ENCODE measurements at regions not wholly inside any gene's neighbourhood (a gene's known extent, or its start where the extent isn't known, plus 50 kb on each side); places are given as distances from the start of the nearest gene placed in this dataset.
"Not testable (repeated sequence)": the region's sequence is repeated elsewhere in the genome, so short reads cannot be mapped to it uniquely, and the experiment has no call there.

DNA sequence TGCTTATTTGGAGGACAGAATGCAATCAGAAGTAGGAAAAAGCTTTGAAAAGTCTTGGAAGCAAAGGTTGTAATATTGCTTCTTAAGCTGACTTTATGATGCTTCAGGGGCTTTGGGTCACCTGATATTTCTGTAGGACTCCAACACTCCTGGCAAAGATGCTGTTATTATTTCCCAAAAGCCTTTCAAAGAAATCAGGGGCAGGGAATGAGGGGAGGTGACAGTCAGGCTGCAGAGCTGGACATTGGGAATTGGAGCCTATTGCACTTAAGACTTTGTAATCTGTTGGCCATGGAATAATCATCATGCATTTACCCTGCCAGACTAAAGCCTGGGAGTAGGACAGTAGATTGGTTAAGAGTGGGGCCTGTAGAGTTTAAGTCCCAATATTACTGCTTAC is 168.3 kb upstream of the IL12B start:
- H3K27ac ChIP-seq, result no peak overlapping the region
- H3K4me3 ChIP-seq, result no peak overlapping the region
- no peak for DNase-seq
- intact Hi-C loops (cut with DNase I; ENCODE audit: low total_unique reads), result no loop called here
- no peak for TF ChIP-seq POLR2A (IDR thresholded peaks at IDR 0.05)
- TF ChIP-seq, protein P1, sequence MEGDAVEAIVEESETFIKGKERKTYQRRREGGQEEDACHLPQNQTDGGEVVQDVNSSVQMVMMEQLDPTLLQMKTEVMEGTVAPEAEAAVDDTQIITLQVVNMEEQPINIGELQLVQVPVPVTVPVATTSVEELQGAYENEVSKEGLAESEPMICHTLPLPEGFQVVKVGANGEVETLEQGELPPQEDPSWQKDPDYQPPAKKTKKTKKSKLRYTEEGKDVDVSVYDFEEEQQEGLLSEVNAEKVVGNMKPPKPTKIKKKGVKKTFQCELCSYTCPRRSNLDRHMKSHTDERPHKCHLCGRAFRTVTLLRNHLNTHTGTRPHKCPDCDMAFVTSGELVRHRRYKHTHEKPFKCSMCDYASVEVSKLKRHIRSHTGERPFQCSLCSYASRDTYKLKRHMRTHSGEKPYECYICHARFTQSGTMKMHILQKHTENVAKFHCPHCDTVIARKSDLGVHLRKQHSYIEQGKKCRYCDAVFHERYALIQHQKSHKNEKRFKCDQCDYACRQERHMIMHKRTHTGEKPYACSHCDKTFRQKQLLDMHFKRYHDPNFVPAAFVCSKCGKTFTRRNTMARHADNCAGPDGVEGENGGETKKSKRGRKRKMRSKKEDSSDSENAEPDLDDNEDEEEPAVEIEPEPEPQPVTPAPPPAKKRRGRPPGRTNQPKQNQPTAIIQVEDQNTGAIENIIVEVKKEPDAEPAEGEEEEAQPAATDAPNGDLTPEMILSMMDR (IDR thresholded peaks at IDR 0.05), result no peak
- H3K4me1 ChIP-seq, result no peaks in the 10 kb centered on the region
- H3K36me3 ChIP-seq, result no peaks in the 10 kb centered on the region
- no peaks in the 10 kb centered on the region for H3K27me3 ChIP-seq
- no peaks in the 10 kb centered on the region for H3K9me3 ChIP-seq

DNA sequence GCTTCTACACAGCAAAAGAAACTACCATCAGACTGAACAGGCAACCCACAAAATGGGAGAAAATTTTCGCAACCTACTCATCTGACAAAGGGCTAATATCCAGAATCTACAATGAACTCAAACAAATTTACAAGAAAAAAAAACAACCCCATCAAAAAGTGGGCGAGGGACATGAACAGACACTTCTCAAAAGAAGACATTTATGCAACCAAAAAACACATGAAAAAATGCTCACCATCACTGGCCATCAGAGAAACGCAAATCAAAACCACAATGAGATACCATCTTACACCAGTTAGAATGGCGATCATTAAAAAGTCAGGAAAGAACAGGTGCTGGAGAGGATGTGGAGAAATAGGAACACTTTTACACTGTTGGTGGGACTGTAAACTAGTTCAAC is 171.8 kb upstream of the IL12B start:
- H3K4me1 ChIP-seq; H3K4me3 ChIP-seq; DNase-seq; H3K9me3 ChIP-seq; H3K27ac ChIP-seq; H3K36me3 ChIP-seq; H3K27me3 ChIP-seq; intact Hi-C loops (cut with DNase I; ENCODE audit: low total_unique reads): not testable (repeated sequence)

DNA sequence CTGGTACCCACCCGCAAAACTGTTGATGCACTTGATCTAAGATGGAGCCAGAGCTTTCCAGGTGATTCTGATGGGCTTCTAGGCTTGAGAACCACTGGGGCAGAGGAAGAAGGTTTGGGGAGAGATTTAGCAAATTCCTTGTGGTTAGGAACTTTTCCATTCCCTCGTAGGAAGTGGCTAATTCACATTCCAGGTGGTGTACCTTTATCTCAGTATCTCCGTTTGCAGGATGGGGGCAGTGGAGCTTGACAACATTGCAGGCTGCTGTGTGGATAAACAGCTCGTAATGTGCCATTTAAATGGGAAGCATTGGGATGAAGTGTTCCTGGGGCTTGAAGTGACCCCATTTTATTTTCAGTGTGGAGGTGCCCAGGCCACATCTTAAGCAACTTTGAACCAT is 172.9 kb upstream of the IL12B start:
- intact Hi-C loops (cut with DNase I; ENCODE audit: low total_unique reads), result no loop called here
- Histone ChIP-seq H3K27ac (peak overlapping the region in 1 of 2 donors; percentile 83), H3K4me3 (no peak overlapping the region), H3K27me3 (no peaks in the 10 kb centered on the region), H3K36me3 (no peaks in the 10 kb centered on the region), H3K9me3 (no peaks in the 10 kb centered on the region), H3K4me1 (peaks cover 0 to 10% of the 10 kb centered on the region in 2 donors)
- TF ChIP-seq, protein P1 (IDR thresholded peaks at IDR 0.05), result no peak
- TF ChIP-seq POLR2A (IDR thresholded peaks at IDR 0.05), result no peak
- no peak for DNase-seq

DNA sequence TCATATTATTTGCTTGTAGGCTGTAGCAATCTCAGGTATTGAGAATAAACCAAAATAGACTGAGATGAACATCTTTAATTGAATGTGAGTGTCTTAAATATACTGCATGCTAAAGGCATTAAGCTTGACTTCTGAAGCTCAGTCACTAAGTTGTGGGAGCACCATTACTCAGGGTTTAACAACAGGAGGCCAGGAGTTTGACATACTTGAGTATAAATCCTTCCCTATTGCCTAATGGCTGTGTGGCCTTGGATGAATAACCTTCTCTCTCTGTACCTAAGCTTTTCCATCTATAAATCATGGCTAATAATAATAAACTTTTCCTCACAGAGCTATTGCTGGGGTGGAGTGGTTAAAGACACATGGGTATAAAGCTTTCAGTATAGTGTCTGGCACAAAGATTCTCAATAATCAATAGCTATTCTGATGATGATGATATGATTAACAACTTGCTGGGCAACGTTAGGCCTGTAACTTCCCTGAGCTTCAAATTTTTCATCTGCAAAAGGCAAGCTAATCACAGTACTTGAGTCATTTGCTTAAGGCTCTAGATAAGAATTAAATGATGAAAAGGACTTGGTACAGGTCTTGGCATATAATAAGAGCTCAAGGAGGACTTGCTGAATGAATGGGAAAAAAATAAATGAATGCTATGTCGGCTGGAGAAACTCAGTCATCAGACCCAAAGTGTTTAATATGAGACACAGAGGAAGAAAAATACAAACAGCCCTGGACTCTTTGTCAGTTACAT is 174.0 kb upstream of the IL12B start:
- H3K9me3 ChIP-seq, result no peaks in the 10 kb centered on the region
- intact Hi-C loops (cut with DNase I; ENCODE audit: low total_unique reads), result no loop called here

DNA sequence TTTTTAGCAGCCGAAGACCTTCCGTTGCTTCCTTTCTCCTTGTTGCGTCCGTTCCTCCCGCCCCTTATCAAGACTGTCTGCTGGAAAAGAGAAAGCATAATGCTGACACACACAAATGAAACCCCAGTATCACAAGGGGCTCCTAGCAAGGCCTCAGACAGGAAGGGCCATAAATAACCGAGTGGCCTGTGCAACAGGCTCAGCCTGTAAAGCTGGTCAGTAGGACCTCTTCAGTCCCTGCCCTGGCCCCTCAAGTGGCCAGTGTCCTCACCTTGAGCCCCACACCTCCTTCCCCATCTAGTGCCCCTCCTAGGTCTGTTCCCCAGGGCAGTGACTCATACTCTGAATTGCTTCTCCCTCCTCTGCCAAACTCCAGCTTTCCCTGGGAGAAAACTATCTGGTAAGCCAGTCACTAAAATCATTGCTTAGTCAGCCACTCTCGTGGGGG is 174.6 kb upstream of the IL12B start:
- H3K27me3 ChIP-seq, result no peaks in the 10 kb centered on the region
- DNase-seq, result peak; percentile 48 to 52
- H3K4me3 ChIP-seq, result no peak overlapping the region
- intact Hi-C loops (cut with DNase I; ENCODE audit: low total_unique reads), result no loop called here
- H3K4me1 ChIP-seq, result peaks cover 0 to 14% of the 10 kb centered on the region in 2 donors
- TF ChIP-seq, protein P1 (IDR thresholded peaks at IDR 0.05), result no peak
- no peak for TF ChIP-seq POLR2A (IDR thresholded peaks at IDR 0.05)
- peak overlapping the region; percentile 80 to 83 for H3K27ac ChIP-seq
- H3K36me3 ChIP-seq, result no peaks in the 10 kb centered on the region
- no peaks in the 10 kb centered on the region for H3K9me3 ChIP-seq

More for the DNA sequence above, 174.0 kb upstream of the IL12B start:
- peak overlapping the region; percentile 80 to 83 for H3K27ac ChIP-seq
- DNase-seq, result peak in 1 of 2 donors; percentile 34
- H3K4me1 ChIP-seq, result peaks cover 0 to 14% of the 10 kb centered on the region in 2 donors
- no peaks in the 10 kb centered on the region for H3K27me3 ChIP-seq
- no peaks in the 10 kb centered on the region for H3K36me3 ChIP-seq
- no peak overlapping the region for H3K4me3 ChIP-seq
- TF ChIP-seq POLR2A (IDR thresholded peaks at IDR 0.05), result no peak
- TF ChIP-seq, protein P1 (IDR thresholded peaks at IDR 0.05), result no peak

Data from uterus (tissue), 3 donors.